CD14-positive monocyte (primary cell): ENCODE measurements at regions not wholly inside any gene's neighbourhood (a gene's known extent, or its start where the extent isn't known, plus 50 kb on each side); places are given as distances from the start of the nearest gene placed in this dataset.

Experiments used
- DNase-seq, 3 donors: peaks; one replicate each; pipeline ENCODE4 v3.0.0-alpha.2; 2011 to 2022
- H2AFZ ChIP-seq: 2 replicates; pipeline ENCODE4 v1.6.0; 2012; ENCODE audit warnings: mild to moderate bottlenecking, low read depth, low read length, inconsistent platforms; ENCODE audit not compliant: insufficient read depth, poor library complexity, severe bottlenecking
- H3K27ac ChIP-seq, 2 donors: 1 replicate in 1 of 2; 2 replicates in 1 of 2; pipeline ENCODE4 v1.5.1; 2012 to 2013; ENCODE audit warnings: low read length in 2 of 2, control low read depth in 1 of 2, inconsistent platforms in 1 of 2, low read depth in 1 of 2, mild to moderate bottlenecking in 1 of 2
- H3K27me3 ChIP-seq, 2 donors: one replicate each; pipeline versions ENCODE4 v1.6.0 to v1.6.1; 2011 to 2013; ENCODE audit warnings: low read length in 2 of 2; ENCODE audit not compliant: control insufficient read depth in 2 of 2, insufficient read depth in 2 of 2
- H3K36me3 ChIP-seq, 2 donors: replicated peaks in 1 of 2; 1 replicate in 1 of 2; 2 replicates in 1 of 2; pipeline versions ENCODE4 v1.5.1 to v1.6.1; 2012 to 2013; ENCODE audit warnings: low read length in 2 of 2, control low read depth in 1 of 2, inconsistent platforms in 1 of 2, mild to moderate bottlenecking in 1 of 2; ENCODE audit not compliant: insufficient read depth in 2 of 2, control insufficient read depth in 1 of 2
- H3K4me1 ChIP-seq, 2 donors: 1 replicate in 1 of 2; 2 replicates in 1 of 2; pipeline versions ENCODE4 v1.5.1 to v1.6.1; 2012 to 2013; ENCODE audit warnings: low read length in 2 of 2, control low read depth in 1 of 2, inconsistent platforms in 1 of 2, mild to moderate bottlenecking in 1 of 2, moderate library complexity in 1 of 2; ENCODE audit not compliant: insufficient read depth in 2 of 2, control insufficient read depth in 1 of 2
- H3K4me2 ChIP-seq: replicated peaks from 2 replicates; pipeline ENCODE3; 2012; ENCODE audit warnings: low read length, moderate library complexity, mild to moderate bottlenecking; ENCODE audit not compliant: poor library complexity, severe bottlenecking; ENCODE audit errors: extremely low read depth
- H3K4me3 ChIP-seq, 3 experiments: fragments of 200-600 bp in 1 of 3; sonication (generic) in 1 of 3; replicated peaks in 1 of 3; 1 replicate in 2 of 3; 2 replicates in 1 of 3; pipeline ENCODE4 v1.5.1; 2011 to 2013; ENCODE audit warnings: low read length in 3 of 3, mild to moderate bottlenecking in 3 of 3, control low read depth in 2 of 3, low read depth in 2 of 3, inconsistent platforms in 1 of 3, moderate library complexity in 1 of 3
- H3K79me2 ChIP-seq: 2 replicates; pipeline ENCODE4 v1.6.0; 2012; ENCODE audit warnings: mild to moderate bottlenecking, control low read depth, inconsistent platforms, low read length, moderate library complexity; ENCODE audit not compliant: insufficient read depth
- H3K9ac ChIP-seq: 2 replicates; pipeline ENCODE4 v1.6.0; 2017; ENCODE audit warnings: low read length, mild to moderate bottlenecking; ENCODE audit not compliant: insufficient read depth, poor library complexity, severe bottlenecking
- H3K9me3 ChIP-seq, 2 donors: replicated peaks in 1 of 2; 1 replicate in 1 of 2; 2 replicates in 1 of 2; pipeline versions ENCODE4 v1.5.1 to v1.6.1; 2012 to 2013; ENCODE audit warnings: low read length in 2 of 2, control low read depth in 1 of 2; ENCODE audit not compliant: control insufficient read depth in 1 of 2, insufficient read depth in 1 of 2
- H4K20me1 ChIP-seq: 2 replicates; pipeline ENCODE4 v1.6.0; 2012; ENCODE audit warnings: mild to moderate bottlenecking, low read length, control low read depth, moderate library complexity; ENCODE audit not compliant: insufficient read depth
- H3K27ac Mint-ChIP-seq, 7 donors: one replicate each; pipeline ENCODE4 v1.8.0; 2020; ENCODE audit warnings: mild to moderate bottlenecking in 7 of 7, mixed read lengths in 7 of 7, moderate library complexity in 6 of 7, inconsistent platforms in 2 of 7
- H3K27me3 Mint-ChIP-seq, 3 donors: one replicate each; pipeline ENCODE4 v1.8.0; 2021 to 2022; ENCODE audit warnings: low read depth in 3 of 3, mild to moderate bottlenecking in 3 of 3, mixed read lengths in 3 of 3, moderate library complexity in 3 of 3, inconsistent platforms in 1 of 3
- H3K36me3 Mint-ChIP-seq, 2 donors: one replicate each; pipeline ENCODE4 v1.8.0; 2020; ENCODE audit warnings: mixed read lengths in 2 of 2, inconsistent platforms in 1 of 2, mild to moderate bottlenecking in 1 of 2
- H3K4me1 Mint-ChIP-seq: one replicate; pipeline ENCODE4 v1.8.0; 2020; ENCODE audit warnings: mild to moderate bottlenecking, mixed read lengths
- H3K4me3 Mint-ChIP-seq, 2 donors: one replicate each; pipeline ENCODE4 v1.8.0; 2020; ENCODE audit warnings: mild to moderate bottlenecking in 2 of 2, mixed read lengths in 2 of 2, moderate library complexity in 1 of 2
- H3K9me3 Mint-ChIP-seq, 7 donors: one replicate each; pipeline ENCODE4 v1.8.0; 2020 to 2022; ENCODE audit warnings: mixed read lengths in 7 of 7, mild to moderate bottlenecking in 6 of 7, moderate library complexity in 6 of 7, inconsistent platforms in 2 of 7
- CTCF ChIP-seq: fragments of 200-600 bp; IDR thresholded peaks from one replicate; pipeline ENCODE4 v1.8.0; 2022; ENCODE audit warnings: antibody characterized with exemption, mild to moderate bottlenecking
- WGBS: methylation state at CpG from one replicate; pipeline ENCODE4 v1.1.5; 2013; ENCODE audit warnings: missing lambda C conversion rate; ENCODE audit not compliant: insufficient coverage; 5-methylcytosine and 5-hydroxymethylcytosine counted together
- intact Hi-C, 2 donors: fragments of 100-400 bp; cut with micrococcal nuclease; formaldehyde crosslinking; loops; one replicate each; pipeline versions ENCODE4 v1.15.0 to v1.15.1; 2023

- Mint-ChIP-seq H3K4me1 (peaks cover 13% of the 10 kb centered on the region), H3K9me3 (peaks cover 2 to 17% (median 11%) of the 10 kb centered on the region in 7 donors), H3K27ac (peak overlapping the region in 2 of 7 donors; percentile 38 to 87), H3K4me3 (no peak overlapping the region), H3K36me3 (no peaks in the 10 kb centered on the region), H3K27me3 (peaks cover 0 to 7% (median 4%) of the 10 kb centered on the region in 3 donors)
- Histone ChIP-seq H4K20me1 (no peaks in the 10 kb centered on the region), H3K27ac (no peak overlapping the region), H3K4me1 (peaks cover 30 to 31% of the 10 kb centered on the region in 2 donors), H3K27me3 (no peaks in the 10 kb centered on the region), H3K36me3 (no peaks in the 10 kb centered on the region), H3K79me2 (no peaks in the 10 kb centered on the region), H2AFZ (no peak overlapping the region), H3K9me3 (peaks cover 0 to 8% of the 10 kb centered on the region in 2 donors), H3K9ac (no peak overlapping the region), H3K4me2 (no peak overlapping the region), H3K4me3 (no peak overlapping the region)
- intact Hi-C loops: no loop called here
- TF ChIP-seq CTCF: no peak
- DNase-seq: no peak
- 99% methylated on average over 5 of the region's 5 CpGs for WGBS
Observed at GRCh38 chr20:4635781-4636180, 50.5 kb upstream of the PRNP start.

- Histone ChIP-seq H4K20me1 (no peaks in the 10 kb centered on the region), H3K4me1 (peaks cover 30 to 31% of the 10 kb centered on the region in 2 donors), H3K4me2 (no peak overlapping the region), H3K36me3 (no peaks in the 10 kb centered on the region), H3K27me3 (no peaks in the 10 kb centered on the region), H3K9me3 (peaks cover 0 to 8% of the 10 kb centered on the region in 2 donors), H3K79me2 (no peaks in the 10 kb centered on the region), H3K27ac (no peak overlapping the region), H2AFZ (no peak overlapping the region), H3K9ac (no peak overlapping the region), H3K4me3 (no peak overlapping the region)
- intact Hi-C loops: no loop called here
- Mint-ChIP-seq H3K27me3 (peaks cover 0 to 7% (median 4%) of the 10 kb centered on the region in 3 donors), H3K4me1 (peaks cover 13% of the 10 kb centered on the region), H3K36me3 (no peaks in the 10 kb centered on the region), H3K9me3 (peaks cover 2 to 17% (median 11%) of the 10 kb centered on the region in 7 donors), H3K27ac (no peak overlapping the region), H3K4me3 (no peak overlapping the region)
- no peak for DNase-seq
- WGBS: 100% methylated on average over 1 of the region's 1 CpG
- TF ChIP-seq CTCF: no peak
Observed at GRCh38 chr20:4635342-4635741, 50.9 kb upstream of the PRNP start.
